CD4-positive, alpha-beta T cell treated with Interleukin-15 for 1 hour (primary cell): ENCODE measurements at regions not wholly inside any gene's neighbourhood (a gene's known extent, or its start where the extent isn't known, plus 50 kb on each side); places are given as distances from the start of the nearest gene placed in this dataset.
"Not testable (repeated sequence)": the region's sequence is repeated elsewhere in the genome, so short reads cannot be mapped to it uniquely, and the experiment has no call there.

Experiments
- DNase-seq: peaks from one replicate; pipeline ENCODE4 v3.0.0-alpha.2; 2020

- no peak for DNase-seq
Observed at GRCh38 chr13:42485272-42485671, 88.7 kb upstream of the TNFSF11 start.

GRCh38 chr13:42486711-42487198 is 87.2 kb upstream of the TNFSF11 start:
- DNase-seq = no peak

- DNase-seq = no peak
Observed at GRCh38 chr13:42487221-42487620, 86.7 kb upstream of the TNFSF11 start.

- no peak for DNase-seq
Observed at GRCh38 chr13:42490676-42491075, 83.3 kb upstream of the TNFSF11 start.

GRCh38 chr13:42492372-42492920 is 81.5 kb upstream of the TNFSF11 start:
- no peak for DNase-seq

- no peak for DNase-seq
Observed at GRCh38 chr13:42494157-42494556, 79.8 kb upstream of the TNFSF11 start.

GRCh38 chr13:42495255-42495654 is 78.7 kb upstream of the TNFSF11 start:
- no peak for DNase-seq

GRCh38 chr13:42495751-42496150 is 78.2 kb upstream of the TNFSF11 start:
- DNase-seq = no peak

- not testable (repeated sequence) for DNase-seq
Observed at GRCh38 chr13:42496926-42497554, 76.9 kb upstream of the TNFSF11 start.

GRCh38 chr13:42497798-42498197 is 76.2 kb upstream of the TNFSF11 start:
- DNase-seq = no peak

GRCh38 chr13:42498521-42498920 is 75.4 kb upstream of the TNFSF11 start:
- DNase-seq = no peak
